ENCODE measurements at regions not wholly inside any gene's neighbourhood (a gene's known extent, or its start where the extent isn't known, plus 50 kb on each side); places are given as distances from the start of the nearest gene placed in this dataset.

GRCh38 chr4:132281733-132282132 lies 867.4 kb upstream of the PCDH10 start:
- TF ChIP-seq, protein P1, sequence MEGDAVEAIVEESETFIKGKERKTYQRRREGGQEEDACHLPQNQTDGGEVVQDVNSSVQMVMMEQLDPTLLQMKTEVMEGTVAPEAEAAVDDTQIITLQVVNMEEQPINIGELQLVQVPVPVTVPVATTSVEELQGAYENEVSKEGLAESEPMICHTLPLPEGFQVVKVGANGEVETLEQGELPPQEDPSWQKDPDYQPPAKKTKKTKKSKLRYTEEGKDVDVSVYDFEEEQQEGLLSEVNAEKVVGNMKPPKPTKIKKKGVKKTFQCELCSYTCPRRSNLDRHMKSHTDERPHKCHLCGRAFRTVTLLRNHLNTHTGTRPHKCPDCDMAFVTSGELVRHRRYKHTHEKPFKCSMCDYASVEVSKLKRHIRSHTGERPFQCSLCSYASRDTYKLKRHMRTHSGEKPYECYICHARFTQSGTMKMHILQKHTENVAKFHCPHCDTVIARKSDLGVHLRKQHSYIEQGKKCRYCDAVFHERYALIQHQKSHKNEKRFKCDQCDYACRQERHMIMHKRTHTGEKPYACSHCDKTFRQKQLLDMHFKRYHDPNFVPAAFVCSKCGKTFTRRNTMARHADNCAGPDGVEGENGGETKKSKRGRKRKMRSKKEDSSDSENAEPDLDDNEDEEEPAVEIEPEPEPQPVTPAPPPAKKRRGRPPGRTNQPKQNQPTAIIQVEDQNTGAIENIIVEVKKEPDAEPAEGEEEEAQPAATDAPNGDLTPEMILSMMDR (IDR thresholded peaks at IDR 0.05): no peak
- TF ChIP-seq POLR2A (IDR thresholded peaks at IDR 0.05): no peak
